22Rv1 (cell line): ENCODE measurements at regions not wholly inside any gene's neighbourhood (a gene's known extent, or its start where the extent isn't known, plus 50 kb on each side); places are given as distances from the start of the nearest gene placed in this dataset.

Experiments used
- H3K27ac ChIP-seq: fragments of 450-650 bp; 2 replicates; pipeline ENCODE4 v1.5.1; 2017
- ZFX ChIP-seq: fragments of 450-650 bp; IDR thresholded peaks from 2 replicates; pipeline ENCODE4 v1.6.1; 2017; ENCODE audit warnings: antibody characterized with exemption, borderline replicate concordance
- TF ChIP-seq, protein P1 (sequence below): fragments of 450-650 bp; IDR thresholded peaks from 2 replicates; pipeline ENCODE4 v1.5.1; 2017; ENCODE audit warnings: mild to moderate bottlenecking

DNA sequence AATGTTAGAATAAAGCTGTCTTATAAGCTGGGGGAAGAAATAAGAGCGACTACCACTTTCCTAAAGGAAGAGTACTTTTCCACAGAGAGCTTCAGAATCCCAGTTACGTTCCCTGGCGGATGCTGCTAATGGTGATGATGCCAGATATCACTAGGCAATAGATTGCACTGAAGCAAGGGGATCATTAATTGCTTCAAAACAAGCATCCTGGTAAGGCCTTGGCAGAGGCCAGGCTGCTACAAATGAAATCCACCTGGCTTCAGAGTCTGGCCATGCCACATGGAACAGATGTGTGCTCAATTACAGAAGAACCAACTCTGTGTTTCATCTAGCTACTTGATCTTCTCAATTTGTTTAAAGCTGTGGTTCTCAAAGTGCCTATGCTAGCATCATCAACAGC, 129.2 kb upstream of the IL12A start:
- TF ChIP-seq, protein P1, sequence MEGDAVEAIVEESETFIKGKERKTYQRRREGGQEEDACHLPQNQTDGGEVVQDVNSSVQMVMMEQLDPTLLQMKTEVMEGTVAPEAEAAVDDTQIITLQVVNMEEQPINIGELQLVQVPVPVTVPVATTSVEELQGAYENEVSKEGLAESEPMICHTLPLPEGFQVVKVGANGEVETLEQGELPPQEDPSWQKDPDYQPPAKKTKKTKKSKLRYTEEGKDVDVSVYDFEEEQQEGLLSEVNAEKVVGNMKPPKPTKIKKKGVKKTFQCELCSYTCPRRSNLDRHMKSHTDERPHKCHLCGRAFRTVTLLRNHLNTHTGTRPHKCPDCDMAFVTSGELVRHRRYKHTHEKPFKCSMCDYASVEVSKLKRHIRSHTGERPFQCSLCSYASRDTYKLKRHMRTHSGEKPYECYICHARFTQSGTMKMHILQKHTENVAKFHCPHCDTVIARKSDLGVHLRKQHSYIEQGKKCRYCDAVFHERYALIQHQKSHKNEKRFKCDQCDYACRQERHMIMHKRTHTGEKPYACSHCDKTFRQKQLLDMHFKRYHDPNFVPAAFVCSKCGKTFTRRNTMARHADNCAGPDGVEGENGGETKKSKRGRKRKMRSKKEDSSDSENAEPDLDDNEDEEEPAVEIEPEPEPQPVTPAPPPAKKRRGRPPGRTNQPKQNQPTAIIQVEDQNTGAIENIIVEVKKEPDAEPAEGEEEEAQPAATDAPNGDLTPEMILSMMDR, result no peak
- TF ChIP-seq ZFX, result no peak
- H3K27ac ChIP-seq, result no peak overlapping the region

DNA sequence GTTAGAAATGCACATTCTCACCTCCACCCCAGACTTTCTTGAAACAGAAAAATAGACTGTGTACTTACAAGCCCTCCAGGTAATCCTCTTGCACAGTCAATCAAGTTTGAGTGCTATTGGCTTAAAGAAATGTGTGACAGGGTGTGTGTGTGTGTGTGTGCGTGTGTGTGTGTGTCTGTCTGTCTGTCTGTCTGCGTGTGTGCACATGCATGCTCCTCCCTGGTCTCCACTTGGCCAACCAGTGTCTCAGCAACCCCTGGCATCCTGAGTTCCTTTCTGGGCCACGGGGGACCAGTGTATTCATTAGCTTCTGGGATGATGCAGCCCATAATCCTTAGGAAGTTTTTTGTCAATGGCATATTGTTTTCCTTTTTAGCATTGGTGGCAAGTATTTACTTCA, 128.8 kb upstream of the IL12A start:
- H3K27ac ChIP-seq, result no peak overlapping the region

DNA sequence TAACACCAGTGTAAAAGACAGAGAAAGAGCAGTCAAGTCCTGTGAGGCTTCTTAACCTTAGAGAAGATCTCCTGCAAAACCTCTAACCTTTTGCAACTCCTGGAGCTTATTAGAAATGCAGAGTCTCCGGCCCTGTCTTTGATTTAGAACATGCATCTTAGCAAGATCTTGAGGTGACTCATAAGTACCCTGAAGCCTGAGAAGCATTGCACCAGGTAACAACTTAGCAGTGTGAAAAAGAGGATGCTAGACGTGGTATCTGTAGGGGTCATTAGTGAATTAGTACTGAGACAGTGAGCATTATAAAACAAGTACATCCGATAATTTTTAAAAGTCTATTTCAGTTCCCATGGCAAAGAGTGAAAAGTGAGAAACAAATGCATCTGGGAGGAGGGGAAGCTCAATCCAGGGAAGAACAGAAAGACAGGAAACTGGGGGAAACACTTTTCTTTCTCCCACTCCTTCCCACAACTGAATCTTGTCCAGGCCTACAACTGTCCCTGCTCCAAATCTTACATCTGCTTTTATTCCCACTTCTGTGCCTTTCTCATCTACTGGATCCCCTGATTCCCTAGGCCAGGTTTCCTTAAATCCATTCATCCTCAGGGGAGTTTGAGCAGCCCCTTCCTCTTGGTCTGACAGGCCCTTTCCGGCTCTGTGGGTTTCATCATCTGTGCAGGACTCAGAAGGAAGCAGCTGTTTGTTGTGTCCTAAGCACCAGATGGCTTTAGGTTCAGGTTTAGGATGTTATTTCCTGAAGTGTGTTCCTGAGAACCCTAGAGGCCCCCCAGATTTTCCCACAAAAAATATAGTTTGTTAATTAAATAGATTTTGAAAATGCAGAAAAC, 128.1 kb upstream of the IL12A start:
- H3K27ac ChIP-seq, result no peak overlapping the region
- TF ChIP-seq, protein P1, result no peak
- TF ChIP-seq ZFX, result no peak

More for the DNA sequence above, 128.8 kb upstream of the IL12A start:
- no peak for TF ChIP-seq ZFX
- TF ChIP-seq, protein P1, result no peak

DNA sequence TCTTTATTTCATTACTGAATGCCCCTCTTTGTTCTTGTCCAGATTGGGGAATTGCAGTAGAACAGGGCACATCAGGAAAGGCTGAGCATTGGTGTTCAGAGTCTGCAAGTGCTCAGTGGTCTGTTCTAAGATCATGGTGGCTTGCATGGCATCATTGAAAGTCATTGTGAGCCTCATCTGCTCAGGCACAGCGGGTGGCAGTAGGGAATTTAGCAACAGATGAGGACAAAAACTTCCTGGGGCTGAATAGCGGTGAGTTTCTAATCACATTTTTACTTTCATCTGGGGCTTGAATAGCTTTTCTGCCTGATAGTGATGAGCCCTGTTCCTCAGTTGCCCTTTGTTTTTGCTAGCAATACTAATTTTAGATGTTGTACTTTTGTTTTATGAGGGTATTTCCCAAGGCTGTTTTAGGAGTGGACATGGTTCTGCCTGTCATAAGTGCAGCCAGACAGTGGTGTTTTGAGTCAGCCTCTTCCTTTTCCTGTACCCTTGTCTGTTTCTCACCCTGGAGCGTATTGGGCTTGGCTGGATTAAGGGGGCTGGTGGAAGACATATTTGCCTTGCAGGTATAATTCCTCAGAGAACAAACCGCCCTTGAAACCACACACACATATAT, 127.2 kb upstream of the IL12A start:
- no peak for TF ChIP-seq ZFX
- TF ChIP-seq, protein P1, result no peak
- no peak overlapping the region for H3K27ac ChIP-seq

DNA sequence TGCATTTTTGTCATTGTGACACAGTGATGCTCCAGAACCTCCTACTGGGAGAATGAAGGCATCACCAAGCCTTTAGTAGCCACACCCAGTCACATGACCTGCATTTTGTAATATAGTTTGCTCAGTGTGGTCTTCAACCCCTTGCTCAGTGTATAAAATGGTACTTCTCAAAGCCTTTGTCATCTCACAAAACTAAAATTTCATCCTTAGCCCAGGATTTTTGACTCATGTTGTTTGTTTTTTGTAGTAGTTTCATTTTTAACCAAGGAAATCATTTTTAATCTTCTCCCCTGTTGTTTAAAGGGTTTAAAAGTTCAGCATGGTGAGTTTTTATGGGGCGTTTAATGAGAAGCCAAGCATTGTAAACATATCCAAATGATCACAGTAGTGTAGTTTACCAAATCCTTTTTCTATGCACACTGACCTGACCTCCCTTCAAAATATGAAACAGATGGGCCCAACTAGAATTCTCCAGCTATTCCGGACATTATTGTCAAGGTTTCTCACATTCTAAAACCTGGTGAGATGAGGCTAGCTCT, 123.5 kb upstream of the IL12A start:
- H3K27ac ChIP-seq, result no peak overlapping the region
- TF ChIP-seq ZFX, result no peak
- TF ChIP-seq, protein P1, result no peak

DNA sequence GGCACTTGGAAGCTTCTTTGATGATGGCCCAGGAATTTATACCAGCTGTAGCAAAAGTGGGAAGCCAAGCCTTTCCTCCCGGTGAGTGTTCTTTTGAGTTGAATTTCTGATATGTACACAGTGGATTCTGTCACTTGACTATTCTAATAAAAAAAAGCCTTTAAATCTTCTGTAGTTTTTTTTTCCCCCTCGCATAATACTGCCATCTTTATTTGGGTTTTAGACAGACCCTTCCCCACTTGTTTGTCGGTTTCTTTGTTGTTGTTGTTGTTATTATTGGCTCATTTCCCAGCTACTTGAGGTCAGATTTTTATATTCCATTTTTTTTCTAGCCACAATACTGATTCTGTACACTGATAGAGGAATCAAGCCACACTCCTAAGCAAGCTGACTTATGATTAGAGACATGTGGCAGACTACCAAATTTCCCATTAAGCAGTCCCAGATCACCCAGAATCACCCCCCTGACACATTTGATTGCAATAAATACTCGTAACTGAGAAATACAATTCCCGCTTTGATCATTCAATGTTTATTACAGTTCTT, 122.4 kb upstream of the IL12A start:
- no peak for TF ChIP-seq ZFX
- no peak overlapping the region for H3K27ac ChIP-seq

DNA sequence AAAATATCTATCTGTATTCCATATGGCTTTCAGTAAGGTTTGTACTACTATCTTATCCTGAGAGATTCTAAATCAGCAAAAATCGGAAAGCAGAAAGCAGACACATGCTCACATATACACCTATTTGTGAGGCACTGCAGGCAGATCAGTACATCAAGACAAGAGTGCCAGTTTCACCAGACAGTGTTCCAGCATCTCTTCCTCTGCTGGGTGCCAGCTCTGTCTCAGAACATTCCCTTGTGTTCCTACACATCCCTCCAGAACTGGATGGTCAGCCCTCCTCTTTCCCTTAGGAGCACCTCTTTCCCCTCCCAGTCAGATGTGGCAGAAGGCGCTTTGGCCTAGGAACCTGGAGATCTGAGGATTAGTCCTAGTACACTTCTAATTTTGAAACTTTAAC, 121.3 kb upstream of the IL12A start:
- TF ChIP-seq, protein P1, result no peak
- no peak for TF ChIP-seq ZFX
- no peak overlapping the region for H3K27ac ChIP-seq
